ENCODE measurements at regions not wholly inside any gene's neighbourhood (a gene's known extent, or its start where the extent isn't known, plus 50 kb on each side); places are given as distances from the start of the nearest gene placed in this dataset.

GRCh38 chr10:10315989-10316388, 701.7 kb upstream of the CELF2 start:
- Mint-ChIP-seq H3K36me3 (ENCODE audit: low read depth) (no peaks in the 10 kb centered on the region), H3K4me1 (no peaks in the 10 kb centered on the region), H3K27me3 (no peaks in the 10 kb centered on the region), H3K27ac (no peak overlapping the region), H3K4me3 (no peak overlapping the region), H3K9me3 (no peaks in the 10 kb centered on the region)
- intact Hi-C loops (cut with micrococcal nuclease): no loop called here
- no peak for DNase-seq

DNA sequence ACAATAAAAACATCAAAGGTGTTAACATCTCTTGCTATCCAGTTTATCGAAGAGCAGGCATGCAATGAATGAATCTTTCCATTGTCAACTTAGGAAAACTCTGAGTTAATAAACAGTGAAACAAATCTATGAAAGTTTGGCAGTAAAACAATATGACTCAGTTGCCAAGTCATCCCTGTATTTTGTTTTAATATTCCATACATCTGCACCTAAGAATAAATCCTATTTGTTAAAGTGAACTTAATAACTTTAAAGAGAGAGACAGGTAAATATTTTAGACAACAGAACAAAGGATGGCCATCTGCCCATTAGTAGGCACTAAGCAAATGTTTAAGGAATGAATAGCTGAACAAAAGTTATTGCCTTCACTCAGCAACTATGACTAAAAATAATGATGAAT, 700.5 kb upstream of the CELF2 start:
- H3K4me1 Mint-ChIP-seq: no peaks in the 10 kb centered on the region
- no peak overlapping the region for H3K4me3 Mint-ChIP-seq
- no peak for DNase-seq
- H3K36me3 Mint-ChIP-seq (ENCODE audit: low read depth): no peaks in the 10 kb centered on the region
- no peaks in the 10 kb centered on the region for H3K27me3 Mint-ChIP-seq
- no peak overlapping the region for H3K27ac Mint-ChIP-seq
- no peaks in the 10 kb centered on the region for H3K9me3 Mint-ChIP-seq
- intact Hi-C loops (cut with micrococcal nuclease): no loop called here

- H3K4me1 Mint-ChIP-seq: no peaks in the 10 kb centered on the region
- H3K36me3 Mint-ChIP-seq (ENCODE audit: low read depth): no peaks in the 10 kb centered on the region
- intact Hi-C loops (cut with micrococcal nuclease): no loop called here
- no peak overlapping the region for H3K27ac Mint-ChIP-seq
- no peak for DNase-seq
- no peaks in the 10 kb centered on the region for H3K27me3 Mint-ChIP-seq
- no peak overlapping the region for H3K4me3 Mint-ChIP-seq
- H3K9me3 Mint-ChIP-seq: no peaks in the 10 kb centered on the region
Measured at GRCh38 chr10:10318856-10319255, 698.8 kb upstream of the CELF2 start.

GRCh38 chr10:10320956-10321355, 696.7 kb upstream of the CELF2 start:
- H3K36me3 Mint-ChIP-seq (ENCODE audit: low read depth): no peaks in the 10 kb centered on the region
- intact Hi-C loops (cut with micrococcal nuclease): no loop called here
- no peaks in the 10 kb centered on the region for H3K4me1 Mint-ChIP-seq
- no peaks in the 10 kb centered on the region for H3K9me3 Mint-ChIP-seq
- no peak overlapping the region for H3K27ac Mint-ChIP-seq
- no peak for DNase-seq
- no peak overlapping the region for H3K4me3 Mint-ChIP-seq
- H3K27me3 Mint-ChIP-seq: no peaks in the 10 kb centered on the region

- H3K27ac Mint-ChIP-seq: no peak overlapping the region
- no peaks in the 10 kb centered on the region for H3K9me3 Mint-ChIP-seq
- DNase-seq: no peak
- H3K4me1 Mint-ChIP-seq: no peaks in the 10 kb centered on the region
- H3K27me3 Mint-ChIP-seq: no peaks in the 10 kb centered on the region
- no peak overlapping the region for H3K4me3 Mint-ChIP-seq
- intact Hi-C loops (cut with micrococcal nuclease): no loop called here
- H3K36me3 Mint-ChIP-seq (ENCODE audit: low read depth): no peaks in the 10 kb centered on the region
Measured at GRCh38 chr10:10326116-10326515, 691.6 kb upstream of the CELF2 start.

DNA sequence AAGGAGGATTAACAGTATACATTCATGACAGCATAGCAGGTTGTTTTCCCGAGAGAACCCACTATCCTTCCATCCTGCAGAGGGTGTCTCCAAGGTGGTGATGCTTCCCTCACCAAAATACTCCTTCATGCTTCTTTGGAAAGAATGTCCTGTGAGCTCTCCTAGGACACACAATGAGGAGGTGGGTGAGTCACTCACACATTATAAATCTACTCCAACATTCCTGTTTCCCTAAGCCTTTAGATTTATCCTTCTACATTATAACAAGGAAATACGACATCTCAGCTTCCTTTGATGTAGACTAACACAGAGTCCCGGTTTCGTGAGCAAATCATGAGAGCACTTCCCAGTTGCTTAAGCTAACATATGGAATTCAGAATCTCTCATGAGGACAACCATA, 689.7 kb upstream of the CELF2 start:
- Mint-ChIP-seq H3K4me1 (no peaks in the 10 kb centered on the region), H3K27me3 (no peaks in the 10 kb centered on the region), H3K4me3 (no peak overlapping the region), H3K9me3 (no peaks in the 10 kb centered on the region), H3K36me3 (ENCODE audit: low read depth) (no peaks in the 10 kb centered on the region), H3K27ac (no peak overlapping the region)
- DNase-seq: no peak
- intact Hi-C loops (cut with micrococcal nuclease): no loop called here

DNA sequence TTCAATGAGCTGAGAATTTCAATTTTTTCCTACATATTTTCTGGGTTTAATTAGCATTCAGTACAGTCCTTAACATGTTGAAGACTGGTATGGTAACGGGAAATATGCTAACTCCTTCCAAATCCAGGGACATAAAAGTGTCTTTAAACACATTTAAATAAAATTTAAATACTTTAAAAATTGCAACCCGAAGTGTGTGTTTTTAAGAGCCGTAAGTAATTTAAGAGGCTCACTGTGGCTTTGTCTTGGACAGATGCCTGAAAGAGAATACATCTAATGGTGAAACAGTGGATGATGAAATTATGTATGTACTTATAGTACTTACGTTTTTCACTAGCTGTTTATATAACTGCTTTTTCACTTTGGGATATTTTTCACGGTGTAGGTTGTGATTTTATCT, 687.3 kb upstream of the CELF2 start:
- Mint-ChIP-seq H3K4me3 (no peak overlapping the region), H3K4me1 (no peaks in the 10 kb centered on the region), H3K36me3 (ENCODE audit: low read depth) (no peaks in the 10 kb centered on the region), H3K27me3 (peaks cover 1% of the 10 kb centered on the region), H3K9me3 (no peaks in the 10 kb centered on the region), H3K27ac (no peak overlapping the region)
- DNase-seq: no peak
- intact Hi-C loops (cut with micrococcal nuclease): no loop called here

GRCh38 chr10:10332786-10333185, 684.9 kb upstream of the CELF2 start:
- Mint-ChIP-seq H3K27me3 (peaks cover 4% of the 10 kb centered on the region), H3K4me1 (no peaks in the 10 kb centered on the region), H3K36me3 (ENCODE audit: low read depth) (no peaks in the 10 kb centered on the region)

GRCh38 chr10:10333622-10334021, 684.0 kb upstream of the CELF2 start:
- Mint-ChIP-seq H3K9me3 (no peaks in the 10 kb centered on the region), H3K4me3 (no peak overlapping the region)

More at GRCh38 chr10:10332786-10333185, 684.9 kb upstream of the CELF2 start:
- no peak for DNase-seq
- Mint-ChIP-seq H3K4me3 (no peak overlapping the region), H3K27ac (no peak overlapping the region), H3K9me3 (no peaks in the 10 kb centered on the region)
- intact Hi-C loops (cut with micrococcal nuclease): no loop called here

DNA sequence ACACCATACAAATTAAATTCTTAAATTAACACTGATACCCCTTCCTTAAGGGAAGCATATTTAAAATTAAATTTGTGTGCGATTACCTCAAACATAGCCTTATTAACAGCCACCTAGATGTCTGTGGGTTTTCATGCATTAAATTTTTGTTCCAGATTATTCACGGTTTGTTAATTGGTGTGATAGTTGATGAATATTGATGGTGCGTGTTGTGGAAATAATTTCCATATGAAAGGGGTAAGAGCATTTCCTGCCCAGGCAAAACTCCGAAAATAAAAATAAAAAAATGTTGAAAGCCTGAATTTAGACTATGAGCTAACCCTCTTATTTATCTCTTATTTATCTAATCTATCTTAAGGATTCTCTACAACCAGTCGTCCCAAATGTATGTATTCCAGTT, 679.3 kb upstream of the CELF2 start:
- intact Hi-C loops (cut with micrococcal nuclease): no loop called here
- Mint-ChIP-seq H3K9me3 (no peaks in the 10 kb centered on the region), H3K27ac (no peak overlapping the region), H3K36me3 (ENCODE audit: low read depth) (no peaks in the 10 kb centered on the region), H3K4me3 (no peak overlapping the region), H3K27me3 (peaks cover 4% of the 10 kb centered on the region), H3K4me1 (no peaks in the 10 kb centered on the region)
- DNase-seq: no peak

More at GRCh38 chr10:10333622-10334021, 684.0 kb upstream of the CELF2 start:
- Mint-ChIP-seq H3K36me3 (ENCODE audit: low read depth) (no peaks in the 10 kb centered on the region), H3K27ac (no peak overlapping the region), H3K4me1 (no peaks in the 10 kb centered on the region), H3K27me3 (peaks cover 4% of the 10 kb centered on the region)
- intact Hi-C loops (cut with micrococcal nuclease): no loop called here
- no peak for DNase-seq

DNA sequence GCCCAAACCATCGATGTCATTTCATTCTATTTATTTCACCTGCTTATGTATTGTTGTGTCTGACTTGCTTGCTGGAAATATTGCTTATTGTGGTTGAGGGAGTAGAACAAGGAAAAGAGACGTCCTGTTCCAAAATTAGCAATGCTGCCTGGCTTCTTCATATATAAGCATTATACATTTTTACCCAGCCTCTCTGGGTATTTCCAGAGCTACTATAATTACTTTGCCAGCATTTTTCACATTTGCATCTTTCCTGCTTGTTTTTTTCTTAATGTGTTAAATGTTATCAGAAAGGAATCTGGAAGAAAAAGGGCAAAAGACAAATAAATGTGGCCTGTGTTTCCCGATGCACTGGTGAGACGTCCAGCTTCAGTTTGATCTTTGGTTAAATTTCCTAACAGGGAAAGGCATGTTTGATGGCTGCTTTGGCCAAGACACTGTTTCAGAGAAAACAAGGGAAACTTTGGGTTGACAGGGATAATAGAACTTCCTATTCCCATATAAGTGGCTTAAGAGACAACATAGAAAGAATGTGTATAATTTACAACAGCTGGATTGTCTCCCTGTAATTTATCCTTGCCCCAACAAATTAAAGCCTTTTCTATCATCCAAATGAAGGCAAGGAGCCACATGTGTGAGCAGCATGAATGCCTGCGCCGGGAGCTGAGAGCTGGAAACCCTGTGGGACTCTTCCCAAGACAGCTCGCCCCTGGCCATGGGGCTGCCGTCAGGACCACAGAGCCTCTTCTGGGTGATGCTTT, 671.1 kb upstream of the CELF2 start:
- Mint-ChIP-seq H3K4me3 (no peak overlapping the region), H3K36me3 (ENCODE audit: low read depth) (no peaks in the 10 kb centered on the region), H3K27ac (no peak overlapping the region), H3K4me1 (no peaks in the 10 kb centered on the region), H3K9me3 (no peaks in the 10 kb centered on the region), H3K27me3 (no peaks in the 10 kb centered on the region)
- intact Hi-C loops (cut with micrococcal nuclease): no loop called here
- no peak for DNase-seq

GRCh38 chr10:10350050-10350449, 667.6 kb upstream of the CELF2 start:
- Mint-ChIP-seq H3K27me3 (no peaks in the 10 kb centered on the region), H3K27ac (no peak overlapping the region), H3K4me3 (no peak overlapping the region), H3K36me3 (ENCODE audit: low read depth) (no peaks in the 10 kb centered on the region), H3K9me3 (no peaks in the 10 kb centered on the region), H3K4me1 (no peaks in the 10 kb centered on the region)
- intact Hi-C loops (cut with micrococcal nuclease): no loop called here
- no peak for DNase-seq

GRCh38 chr10:10351451-10351850, 666.2 kb upstream of the CELF2 start:
- Mint-ChIP-seq H3K4me3 (no peak overlapping the region), H3K27me3 (no peaks in the 10 kb centered on the region), H3K9me3 (no peaks in the 10 kb centered on the region), H3K36me3 (ENCODE audit: low read depth) (no peaks in the 10 kb centered on the region), H3K27ac (no peak overlapping the region), H3K4me1 (no peaks in the 10 kb centered on the region)
- no peak for DNase-seq
- intact Hi-C loops (cut with micrococcal nuclease): no loop called here

DNA sequence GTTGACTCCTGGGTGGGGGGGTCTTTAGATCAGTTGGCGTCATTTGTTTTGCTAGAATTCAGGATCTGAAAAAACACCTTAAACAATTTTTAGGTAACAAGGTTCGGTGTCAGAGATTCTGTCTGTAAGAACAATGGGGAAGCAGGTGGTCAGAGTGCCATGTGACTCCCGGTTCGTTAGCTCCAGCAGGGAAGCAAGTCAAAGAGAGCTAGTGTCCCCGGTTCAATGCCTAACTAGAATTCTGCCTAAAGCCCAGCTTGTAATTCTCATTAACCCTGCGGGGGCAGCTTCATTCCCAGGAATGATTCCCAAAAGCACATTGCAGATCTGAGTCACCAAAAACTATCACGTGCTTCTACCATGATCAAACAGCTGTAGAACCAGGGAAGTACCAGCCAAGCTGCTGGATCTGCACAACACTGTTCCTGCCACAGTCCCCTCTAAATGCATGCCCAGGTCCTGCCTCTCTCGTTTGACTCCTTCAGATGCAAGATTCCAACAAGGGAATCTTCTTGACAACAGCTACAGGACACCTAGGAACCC, 664.3 kb upstream of the CELF2 start:
- no peak for DNase-seq
- H3K27ac Mint-ChIP-seq: no peak overlapping the region
- no peak overlapping the region for H3K4me3 Mint-ChIP-seq
- intact Hi-C loops (cut with micrococcal nuclease): no loop called here
- H3K9me3 Mint-ChIP-seq: no peaks in the 10 kb centered on the region
- no peaks in the 10 kb centered on the region for H3K36me3 Mint-ChIP-seq (ENCODE audit: low read depth)
- no peaks in the 10 kb centered on the region for H3K4me1 Mint-ChIP-seq
- no peaks in the 10 kb centered on the region for H3K27me3 Mint-ChIP-seq

GRCh38 chr10:10359263-10359662, 658.4 kb upstream of the CELF2 start:
- Mint-ChIP-seq H3K27me3 (peaks cover 2% of the 10 kb centered on the region), H3K9me3 (no peaks in the 10 kb centered on the region), H3K4me1 (no peaks in the 10 kb centered on the region), H3K36me3 (ENCODE audit: low read depth) (no peaks in the 10 kb centered on the region), H3K27ac (no peak overlapping the region), H3K4me3 (no peak overlapping the region)
- DNase-seq: no peak
- intact Hi-C loops (cut with micrococcal nuclease): no loop called here

All from activated CD4-positive, alpha-beta T cell treated with anti-CD3 and anti-CD28 coated beads, Interleukin-2, amount 10 ng/mL, durations not matched to agents 24 days and 14 days (primary cell).